HL-60 (cell line): ENCODE measurements at regions not wholly inside any gene's neighbourhood (a gene's known extent, or its start where the extent isn't known, plus 50 kb on each side); places are given as distances from the start of the nearest gene placed in this dataset.

Source experiments
- DNase-seq, 2 experiments: peaks; one replicate each; pipeline ENCODE4 v3.0.0-alpha.2; 2010 to 2020; ENCODE audit warnings: low read depth in 1 of 2, low spot score in 1 of 2
- H3K27ac ChIP-seq: fragments of 250-450 bp; sonication (Bioruptor Pico); replicated peaks from 2 replicates; pipeline ENCODE4 v1.5.1; 2020; ENCODE audit warnings: mild to moderate bottlenecking, moderate library complexity
- H3K27me3 ChIP-seq: fragments of 250-450 bp; sonication (Bioruptor Pico); 2 replicates; pipeline ENCODE4 v1.5.1; 2021; ENCODE audit warnings: mild to moderate bottlenecking, moderate library complexity; ENCODE audit not compliant: insufficient read depth, poor library complexity, severe bottlenecking
- H3K4me3 ChIP-seq: replicated peaks from 2 replicates; pipeline ENCODE4 v1.5.1; 2011; ENCODE audit warnings: mild to moderate bottlenecking, control low read depth, low read length; ENCODE audit not compliant: insufficient read depth
- GABPA ChIP-seq: IDR thresholded peaks from 2 replicates; pipeline ENCODE4 v1.6.1; 2012; ENCODE audit warnings: low read depth
- POLR2AphosphoS5 ChIP-seq: IDR thresholded peaks from 2 replicates; pipeline ENCODE4 v1.6.1; 2012; ENCODE audit warnings: low read depth
- SPI1 ChIP-seq: IDR thresholded peaks from 2 replicates; pipeline ENCODE4 v1.6.1; 2012; ENCODE audit warnings: low read depth, mild to moderate bottlenecking, borderline replicate concordance
- TF ChIP-seq, protein P1 (sequence below): IDR thresholded peaks from 2 replicates; pipeline ENCODE4 v1.6.1; 2012; ENCODE audit warnings: low read depth; ENCODE audit not compliant: insufficient replicate concordance
- TF ChIP-seq, protein P2 (sequence below): IDR thresholded peaks from one replicate; pipeline ENCODE4 v1.5.1; 2011; ENCODE audit warnings: low read length, control low read depth, inconsistent platforms; ENCODE audit not compliant: insufficient read depth

DNA sequence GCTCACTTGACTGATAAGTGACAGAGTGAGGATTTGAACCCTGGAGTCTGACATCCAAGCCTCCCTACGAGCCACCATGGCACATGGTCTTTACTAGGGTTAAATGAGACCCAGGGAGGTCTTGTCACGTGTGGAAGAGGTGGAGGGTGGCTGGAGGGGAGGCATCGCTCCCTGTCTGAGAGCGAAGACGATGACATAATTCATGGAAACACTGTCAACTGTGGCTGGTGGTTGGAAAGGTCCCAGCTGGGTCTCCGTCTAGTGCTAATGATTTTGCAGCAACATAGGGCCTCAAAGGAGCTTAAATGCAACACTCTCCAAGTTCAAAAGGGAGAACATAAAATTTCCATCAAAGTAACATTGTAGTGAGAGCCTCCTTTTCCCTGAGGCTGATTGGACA, 99.9 kb upstream of the BAIAP2L1 start:
- no peak overlapping the region for H3K27ac ChIP-seq
- H3K27me3 ChIP-seq = no peaks in the 10 kb centered on the region
- TF ChIP-seq, protein P1, sequence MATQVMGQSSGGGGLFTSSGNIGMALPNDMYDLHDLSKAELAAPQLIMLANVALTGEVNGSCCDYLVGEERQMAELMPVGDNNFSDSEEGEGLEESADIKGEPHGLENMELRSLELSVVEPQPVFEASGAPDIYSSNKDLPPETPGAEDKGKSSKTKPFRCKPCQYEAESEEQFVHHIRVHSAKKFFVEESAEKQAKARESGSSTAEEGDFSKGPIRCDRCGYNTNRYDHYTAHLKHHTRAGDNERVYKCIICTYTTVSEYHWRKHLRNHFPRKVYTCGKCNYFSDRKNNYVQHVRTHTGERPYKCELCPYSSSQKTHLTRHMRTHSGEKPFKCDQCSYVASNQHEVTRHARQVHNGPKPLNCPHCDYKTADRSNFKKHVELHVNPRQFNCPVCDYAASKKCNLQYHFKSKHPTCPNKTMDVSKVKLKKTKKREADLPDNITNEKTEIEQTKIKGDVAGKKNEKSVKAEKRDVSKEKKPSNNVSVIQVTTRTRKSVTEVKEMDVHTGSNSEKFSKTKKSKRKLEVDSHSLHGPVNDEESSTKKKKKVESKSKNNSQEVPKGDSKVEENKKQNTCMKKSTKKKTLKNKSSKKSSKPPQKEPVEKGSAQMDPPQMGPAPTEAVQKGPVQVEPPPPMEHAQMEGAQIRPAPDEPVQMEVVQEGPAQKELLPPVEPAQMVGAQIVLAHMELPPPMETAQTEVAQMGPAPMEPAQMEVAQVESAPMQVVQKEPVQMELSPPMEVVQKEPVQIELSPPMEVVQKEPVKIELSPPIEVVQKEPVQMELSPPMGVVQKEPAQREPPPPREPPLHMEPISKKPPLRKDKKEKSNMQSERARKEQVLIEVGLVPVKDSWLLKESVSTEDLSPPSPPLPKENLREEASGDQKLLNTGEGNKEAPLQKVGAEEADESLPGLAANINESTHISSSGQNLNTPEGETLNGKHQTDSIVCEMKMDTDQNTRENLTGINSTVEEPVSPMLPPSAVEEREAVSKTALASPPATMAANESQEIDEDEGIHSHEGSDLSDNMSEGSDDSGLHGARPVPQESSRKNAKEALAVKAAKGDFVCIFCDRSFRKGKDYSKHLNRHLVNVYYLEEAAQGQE = no peak
- TF ChIP-seq POLR2AphosphoS5 (no peak), GABPA (no peak), SPI1 (no peak)
- TF ChIP-seq, protein P2, sequence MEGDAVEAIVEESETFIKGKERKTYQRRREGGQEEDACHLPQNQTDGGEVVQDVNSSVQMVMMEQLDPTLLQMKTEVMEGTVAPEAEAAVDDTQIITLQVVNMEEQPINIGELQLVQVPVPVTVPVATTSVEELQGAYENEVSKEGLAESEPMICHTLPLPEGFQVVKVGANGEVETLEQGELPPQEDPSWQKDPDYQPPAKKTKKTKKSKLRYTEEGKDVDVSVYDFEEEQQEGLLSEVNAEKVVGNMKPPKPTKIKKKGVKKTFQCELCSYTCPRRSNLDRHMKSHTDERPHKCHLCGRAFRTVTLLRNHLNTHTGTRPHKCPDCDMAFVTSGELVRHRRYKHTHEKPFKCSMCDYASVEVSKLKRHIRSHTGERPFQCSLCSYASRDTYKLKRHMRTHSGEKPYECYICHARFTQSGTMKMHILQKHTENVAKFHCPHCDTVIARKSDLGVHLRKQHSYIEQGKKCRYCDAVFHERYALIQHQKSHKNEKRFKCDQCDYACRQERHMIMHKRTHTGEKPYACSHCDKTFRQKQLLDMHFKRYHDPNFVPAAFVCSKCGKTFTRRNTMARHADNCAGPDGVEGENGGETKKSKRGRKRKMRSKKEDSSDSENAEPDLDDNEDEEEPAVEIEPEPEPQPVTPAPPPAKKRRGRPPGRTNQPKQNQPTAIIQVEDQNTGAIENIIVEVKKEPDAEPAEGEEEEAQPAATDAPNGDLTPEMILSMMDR = no peak
- DNase-seq = no peak
- no peak overlapping the region for H3K4me3 ChIP-seq

DNA sequence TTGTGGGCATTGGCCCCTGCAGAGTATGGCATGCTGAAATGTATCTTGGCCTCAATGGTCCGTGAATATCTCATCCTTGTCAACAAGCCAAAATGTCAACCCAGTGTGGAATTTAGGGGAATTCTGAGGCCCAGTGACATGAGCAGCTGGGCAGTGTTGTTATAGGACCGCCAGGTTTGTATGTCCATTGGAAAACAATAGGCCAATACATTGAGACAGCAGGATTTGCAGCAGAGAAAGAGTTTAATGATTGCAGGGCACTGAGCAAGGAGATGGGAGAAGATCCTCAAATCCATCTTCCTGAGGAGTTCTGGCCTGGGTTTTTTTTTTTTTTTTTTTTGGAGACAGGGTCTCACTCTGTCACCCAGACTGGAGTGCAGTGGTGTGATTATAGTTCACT, 95.7 kb upstream of the BAIAP2L1 start:
- no peak for DNase-seq
- TF ChIP-seq POLR2AphosphoS5 = no peak
- TF ChIP-seq, protein P2 = no peak
- TF ChIP-seq, protein P1 = no peak
- TF ChIP-seq SPI1 = no peak
- TF ChIP-seq GABPA = no peak
- Histone ChIP-seq H3K4me3 (no peak overlapping the region), H3K27me3 (no peaks in the 10 kb centered on the region), H3K27ac (no peak overlapping the region)

DNA sequence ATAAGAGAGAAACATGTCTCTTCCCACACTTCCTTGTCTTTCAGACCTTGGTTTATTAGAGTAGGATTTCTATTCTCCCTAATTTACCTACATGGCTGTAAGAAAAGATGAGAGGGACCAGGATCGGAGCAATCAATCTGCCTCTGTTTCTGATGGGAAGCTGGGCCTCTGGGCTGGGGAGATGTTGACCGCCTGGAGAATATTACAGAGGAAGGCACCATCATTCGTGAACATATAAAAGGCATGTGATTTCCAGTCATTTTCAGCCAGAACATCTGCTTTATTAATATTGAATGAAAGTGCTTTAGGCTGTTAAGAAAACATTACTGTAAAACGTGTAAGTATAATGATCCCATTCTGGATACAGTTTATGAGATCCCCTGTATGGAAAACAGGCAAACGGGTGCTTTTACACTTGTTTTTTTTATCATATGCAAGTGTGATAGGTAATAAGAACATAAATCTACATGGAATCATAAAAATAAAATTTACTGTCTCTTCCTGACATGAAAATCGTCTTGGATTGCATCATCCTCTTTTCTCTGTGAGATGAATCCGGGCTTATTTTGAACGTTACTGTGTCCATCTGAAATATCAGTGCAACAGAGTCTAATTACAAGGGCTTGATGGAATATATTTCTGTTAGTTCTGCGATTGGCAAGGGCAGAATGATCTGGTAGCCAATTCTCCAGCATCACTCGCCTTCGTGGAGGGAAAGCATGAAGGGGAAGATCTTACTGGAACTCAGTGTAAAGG, 94.5 kb upstream of the BAIAP2L1 start:
- no peak overlapping the region for H3K4me3 ChIP-seq
- H3K27me3 ChIP-seq = no peaks in the 10 kb centered on the region
- no peak for TF ChIP-seq GABPA
- TF ChIP-seq, protein P2 = no peak
- no peak for TF ChIP-seq SPI1
- H3K27ac ChIP-seq = no peak overlapping the region
- DNase-seq = no peak
